Stimulated activated CD4-positive, alpha-beta T cell treated with anti-CD3 and anti-CD28 coated beads, Interleukin-12 subunit alpha, Interleukin-12 subunit beta, amount 100 ng/mL, for 48 hours (primary cell): ENCODE measurements at regions not wholly inside any gene's neighbourhood (a gene's known extent, or its start where the extent isn't known, plus 50 kb on each side); places are given as distances from the start of the nearest gene placed in this dataset.

Experiments used
- DNase-seq, 3 donors: peaks; one replicate each; pipeline ENCODE4 v3.0.0-alpha.2; 2020; ENCODE audit warnings: low read depth in 2 of 3, low spot score in 1 of 3

DNA sequence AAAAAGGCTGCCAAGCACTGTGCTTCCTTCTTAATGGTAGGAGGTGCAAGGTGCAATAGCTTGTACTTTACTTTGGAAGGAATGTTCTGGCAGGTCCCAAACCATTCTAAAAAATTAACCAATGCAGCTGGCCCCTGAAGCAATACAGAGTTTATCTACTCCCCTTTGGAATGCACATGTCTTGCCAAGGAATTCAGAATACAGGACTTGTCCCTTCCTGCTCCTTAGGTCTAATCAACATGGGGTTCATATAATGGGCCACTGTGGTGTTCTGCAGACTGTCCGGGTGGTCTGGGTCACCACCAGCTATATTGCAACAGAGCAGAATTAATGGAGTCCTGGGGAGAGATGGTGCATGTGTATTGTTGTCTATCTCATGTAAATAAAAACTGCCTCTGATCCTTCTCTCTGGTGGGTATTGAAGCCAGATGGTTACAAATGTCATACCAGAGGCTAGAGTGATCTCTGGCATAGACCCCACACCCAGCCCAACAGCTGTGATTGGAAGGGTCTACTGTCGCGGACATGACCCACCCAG, 112.8 kb downstream of the RIPK4 start:
- DNase-seq: no peak

DNA sequence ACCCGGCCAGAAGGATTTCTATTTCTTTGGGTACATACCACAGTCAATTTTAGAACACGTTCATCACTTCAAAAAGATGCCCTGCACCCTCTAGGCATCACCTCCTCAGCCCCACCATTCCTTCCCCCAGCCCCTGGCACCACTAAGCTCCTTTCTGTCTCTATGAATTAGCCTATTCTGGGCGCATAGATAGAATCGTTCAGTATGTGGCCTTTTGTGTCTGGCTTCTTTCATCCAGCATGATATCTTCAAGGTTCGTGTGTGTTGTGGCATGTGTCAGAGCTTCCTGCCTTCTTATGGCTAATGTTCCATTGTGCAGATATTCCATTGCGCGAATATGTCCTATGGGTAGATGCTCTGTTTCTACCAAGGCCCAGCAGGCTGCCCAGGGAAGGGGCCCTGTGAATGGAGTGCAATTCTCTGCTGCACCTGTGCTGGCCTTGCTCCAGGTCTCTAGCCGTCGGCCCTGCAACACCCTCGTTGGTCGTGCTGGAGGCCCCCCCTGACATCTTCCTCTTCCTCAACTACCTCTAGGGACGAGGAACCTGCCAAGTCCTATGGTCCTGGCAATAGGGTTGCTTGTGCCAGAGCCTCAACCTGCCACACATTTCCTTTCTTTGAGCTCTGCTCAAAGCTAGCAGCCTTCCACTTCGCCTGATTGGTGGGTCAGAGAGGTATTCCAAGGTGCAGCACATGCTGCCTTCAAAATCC, 113.5 kb downstream of the RIPK4 start:
- DNase-seq: no peak

DNA sequence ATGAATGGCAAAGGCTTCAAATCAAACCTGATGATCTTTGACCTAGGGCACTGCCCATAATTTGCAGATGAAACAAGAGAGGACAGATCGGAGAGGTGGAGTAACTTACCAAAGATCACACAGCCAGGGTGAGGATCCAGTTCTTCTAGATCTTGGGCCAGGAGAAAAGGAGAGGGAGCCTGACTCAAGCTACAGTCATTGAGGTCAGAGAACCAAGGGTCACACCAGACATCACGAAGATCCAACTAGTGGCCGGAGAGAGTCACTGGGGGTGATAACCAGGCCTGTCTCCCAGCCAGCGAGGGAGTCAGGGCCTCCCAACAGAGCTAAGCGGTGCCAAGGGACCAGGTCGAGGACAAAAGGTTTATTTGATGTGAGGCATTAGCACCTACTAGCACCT, 115.0 kb downstream of the RIPK4 start:
- no peak for DNase-seq

DNA sequence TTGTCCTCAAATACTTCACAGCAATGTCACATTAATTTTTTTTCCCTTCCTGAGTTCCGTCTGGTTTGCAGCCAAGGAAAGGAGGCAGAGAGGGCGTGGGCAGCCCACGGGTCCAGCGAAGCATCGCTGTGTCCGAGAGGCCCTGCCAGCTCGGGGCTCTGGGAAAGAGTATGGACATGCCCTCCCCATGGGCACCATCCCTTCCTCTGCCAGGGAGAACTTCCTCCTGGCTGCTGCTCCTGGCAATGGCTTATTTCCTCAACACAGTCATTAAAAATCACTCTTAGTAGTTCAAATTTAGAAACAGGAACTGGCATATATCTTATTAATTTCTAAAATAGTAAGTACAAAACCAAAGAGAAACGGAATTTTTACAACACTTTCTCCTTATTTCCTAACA, 115.4 kb downstream of the RIPK4 start:
- no peak for DNase-seq

DNA sequence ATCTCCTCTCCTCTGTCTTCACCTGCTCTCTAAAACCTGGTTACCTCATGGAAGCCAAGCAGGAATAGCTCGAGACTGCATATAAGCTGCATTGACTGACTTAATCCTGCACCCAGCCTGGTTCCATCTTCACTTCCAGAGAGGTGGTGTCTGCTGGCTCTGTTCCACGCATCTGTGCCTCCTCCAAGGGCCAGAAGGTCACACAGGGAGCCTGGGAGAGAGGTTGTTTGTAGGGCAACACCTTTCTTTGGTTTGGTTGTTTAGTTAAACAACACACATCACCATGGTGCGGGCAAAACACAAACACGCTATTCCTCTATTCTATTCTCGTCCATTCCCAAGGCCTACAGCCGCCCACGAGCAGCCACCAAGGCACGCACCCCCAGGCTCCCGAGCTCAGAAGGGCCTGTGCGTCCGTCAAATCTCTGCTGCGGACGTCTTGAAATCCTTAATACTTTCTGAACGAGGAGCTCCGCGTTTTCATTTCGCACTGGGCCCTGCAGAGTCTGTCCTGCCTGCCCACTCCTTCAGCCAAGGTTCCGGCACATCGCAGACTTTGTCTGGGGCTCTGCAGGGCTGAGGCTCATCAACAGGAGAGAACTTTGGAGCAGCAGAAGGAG, 116.2 kb downstream of the RIPK4 start:
- no peak for DNase-seq

DNA sequence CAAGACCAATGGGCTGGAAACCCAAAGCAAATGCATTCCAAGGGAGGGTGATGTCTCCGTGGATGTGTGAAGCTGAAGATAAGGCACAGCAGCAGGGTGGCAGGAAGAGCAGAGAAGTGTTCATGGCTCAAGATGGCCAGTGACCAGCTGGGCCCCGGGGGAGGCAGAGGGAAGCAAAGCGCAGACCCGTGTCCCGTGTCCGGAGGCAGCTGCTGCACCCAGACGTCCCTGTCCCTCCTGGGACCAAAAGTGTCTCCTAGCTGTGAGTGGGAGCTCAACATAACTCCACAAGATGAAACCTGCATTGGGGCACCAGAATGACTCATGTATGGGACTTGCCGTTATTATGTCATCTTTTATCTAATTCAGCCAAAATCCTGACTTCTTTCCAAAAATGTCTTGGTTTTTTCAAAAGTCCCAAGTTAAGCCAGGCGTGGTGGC, 118.2 kb downstream of the RIPK4 start:
- no peak for DNase-seq

DNA sequence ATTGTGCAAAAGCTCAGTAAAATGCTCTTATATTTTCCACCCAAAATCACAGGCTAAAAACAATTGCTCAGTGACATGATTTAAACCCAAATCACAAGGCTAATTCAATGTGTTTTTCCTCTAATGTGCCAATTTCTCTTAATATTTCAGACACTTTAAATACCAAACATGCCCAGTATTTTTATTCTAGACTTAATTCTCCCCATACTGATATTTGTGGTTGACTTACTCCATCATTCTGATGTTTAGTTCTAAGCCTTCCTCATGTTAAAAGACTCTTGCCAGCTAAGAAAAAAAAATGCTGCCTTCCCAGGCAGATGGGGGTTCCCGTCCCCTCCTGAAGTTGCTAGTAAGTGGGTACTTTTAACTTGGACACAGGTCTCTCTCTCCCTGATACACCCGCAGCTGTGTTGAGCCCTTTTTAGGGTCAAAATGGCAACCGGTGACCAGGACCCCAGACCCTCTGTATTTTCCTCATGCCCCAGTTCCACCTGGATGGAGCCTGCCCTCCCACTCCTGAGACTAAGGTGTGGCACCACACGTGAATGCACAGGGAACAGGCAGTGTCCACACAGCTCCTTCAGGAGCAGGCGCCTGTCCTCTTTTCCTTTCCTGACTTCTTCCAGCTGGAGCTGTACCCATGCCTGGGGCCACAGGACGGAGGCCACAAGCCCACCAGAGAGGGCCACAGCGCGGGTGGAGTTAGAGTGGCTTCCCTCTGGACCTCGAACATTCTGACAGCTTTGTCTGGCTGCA, 118.9 kb downstream of the RIPK4 start:
- DNase-seq: no peak

DNA sequence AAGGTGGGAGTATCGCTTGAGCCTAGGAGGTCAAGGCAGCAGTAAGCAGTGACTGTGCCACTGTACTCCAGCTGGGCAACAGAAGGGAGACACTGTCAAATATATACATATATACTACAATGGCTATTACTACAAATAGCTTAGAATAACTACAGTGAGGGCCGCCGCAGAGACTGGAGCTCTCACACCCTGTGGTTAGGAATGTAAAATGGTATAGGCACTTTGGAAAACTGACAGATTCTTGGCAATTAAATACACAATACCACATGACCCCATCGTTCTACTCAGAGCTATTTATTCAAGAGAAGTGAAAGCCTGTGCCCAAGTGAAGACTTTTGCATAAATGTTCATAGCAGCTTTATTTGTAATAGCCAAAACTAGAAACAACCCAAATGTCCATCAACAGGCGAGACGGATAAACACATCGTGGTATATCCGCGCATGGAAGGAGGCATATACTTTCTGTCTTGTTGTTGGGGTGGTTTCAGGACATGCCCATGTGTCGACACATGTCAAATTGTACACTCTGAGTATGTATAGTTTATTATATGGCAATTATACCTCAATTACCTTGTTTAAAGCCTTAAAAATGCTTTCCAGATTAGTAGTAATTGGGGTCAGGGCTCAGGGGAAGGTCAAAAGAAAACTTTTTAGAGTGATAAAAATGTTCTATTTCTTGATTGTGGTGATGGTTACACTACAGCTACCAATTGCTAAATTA, 123.4 kb downstream of the RIPK4 start:
- DNase-seq: no peak

DNA sequence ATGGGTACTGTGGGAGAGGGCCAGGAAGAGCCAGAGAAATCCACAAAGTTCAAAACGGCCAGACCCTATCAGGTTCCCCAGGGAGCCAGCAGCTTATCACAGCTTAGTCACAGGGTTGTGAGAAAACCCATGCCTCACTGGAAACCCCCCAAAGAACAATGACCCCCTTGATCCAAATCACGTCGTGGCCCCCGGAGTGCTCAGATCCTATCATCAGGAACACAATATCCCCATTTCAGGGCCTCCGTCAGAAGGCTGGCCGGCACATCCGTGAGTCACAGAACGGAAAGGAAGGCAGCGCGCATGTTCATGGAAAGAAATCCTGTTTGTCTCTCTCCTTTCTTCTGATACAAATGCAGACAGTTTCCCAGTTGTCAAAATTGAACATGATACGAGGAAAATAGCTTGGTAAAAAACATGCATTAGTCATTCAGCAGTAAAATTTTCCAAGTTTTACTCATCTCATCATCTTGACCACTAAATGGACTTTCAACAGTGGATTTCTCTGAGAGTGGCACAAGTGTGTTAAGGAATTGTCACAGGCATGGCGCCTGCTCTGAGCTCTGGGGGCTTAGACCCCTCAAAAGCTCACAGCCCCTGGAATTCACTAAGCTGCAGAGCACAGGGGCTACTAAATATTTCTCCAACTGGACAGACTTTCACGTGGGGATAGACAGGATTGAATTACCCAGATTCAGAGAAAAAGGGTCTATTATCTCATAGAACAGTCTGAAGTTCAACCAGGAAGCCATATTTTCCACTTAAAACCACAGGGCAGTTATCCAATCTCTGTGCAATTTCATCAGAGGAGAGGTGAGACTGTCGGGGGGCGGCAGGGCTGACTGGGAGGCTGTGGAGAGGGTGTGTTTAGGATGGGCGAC, 124.8 kb downstream of the RIPK4 start:
- DNase-seq: no peak

DNA sequence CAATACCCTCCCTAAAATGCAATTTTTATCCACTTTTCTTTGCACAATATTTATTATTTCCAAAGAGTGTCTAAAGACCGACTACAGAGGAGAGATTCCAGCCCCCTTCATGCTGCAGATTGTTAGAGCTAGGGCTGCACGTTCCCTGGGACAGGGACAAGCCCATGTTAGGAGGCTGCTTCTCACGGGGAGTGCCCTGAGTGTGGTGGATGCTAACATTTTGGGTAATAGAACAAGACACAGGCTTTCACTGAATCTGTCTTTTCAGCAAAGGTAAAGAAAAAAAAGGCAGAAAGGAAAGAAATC, 125.4 kb downstream of the RIPK4 start:
- no peak for DNase-seq

DNA sequence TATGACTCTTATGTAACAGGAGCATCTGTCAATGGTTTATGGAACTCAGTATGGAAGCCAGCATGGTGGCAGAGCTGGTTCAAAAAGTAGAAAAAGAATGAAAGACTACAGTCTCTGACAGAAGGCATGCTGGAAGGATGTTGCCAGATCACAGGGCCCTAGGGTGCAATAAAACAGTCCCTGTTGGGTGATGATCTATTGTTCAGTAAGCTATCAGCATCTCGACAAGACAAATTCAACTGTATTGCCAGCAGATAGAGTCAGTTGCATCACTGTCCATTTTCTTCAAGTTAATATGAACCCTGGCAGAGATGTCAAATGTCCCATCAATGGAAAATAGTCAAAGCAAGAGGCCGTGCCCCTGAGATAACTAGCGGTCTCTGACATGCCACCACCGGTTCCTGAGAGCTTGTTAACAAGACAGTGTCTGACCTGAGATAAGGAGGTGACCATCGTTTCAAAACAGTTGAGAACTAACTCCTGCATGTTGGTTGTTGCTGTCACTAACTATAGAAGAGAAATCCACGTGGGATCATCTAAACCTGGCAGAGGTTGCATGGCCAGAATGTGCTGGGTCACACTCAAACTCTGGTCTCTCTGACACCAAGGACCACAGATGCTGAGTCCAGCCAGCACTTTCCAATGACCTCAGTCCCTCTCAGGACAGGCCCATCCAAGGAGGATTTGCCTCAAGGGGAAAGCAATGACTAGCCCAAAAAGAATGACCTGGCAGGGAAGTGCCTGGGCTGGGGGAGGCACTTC, 125.9 kb downstream of the RIPK4 start:
- no peak for DNase-seq

DNA sequence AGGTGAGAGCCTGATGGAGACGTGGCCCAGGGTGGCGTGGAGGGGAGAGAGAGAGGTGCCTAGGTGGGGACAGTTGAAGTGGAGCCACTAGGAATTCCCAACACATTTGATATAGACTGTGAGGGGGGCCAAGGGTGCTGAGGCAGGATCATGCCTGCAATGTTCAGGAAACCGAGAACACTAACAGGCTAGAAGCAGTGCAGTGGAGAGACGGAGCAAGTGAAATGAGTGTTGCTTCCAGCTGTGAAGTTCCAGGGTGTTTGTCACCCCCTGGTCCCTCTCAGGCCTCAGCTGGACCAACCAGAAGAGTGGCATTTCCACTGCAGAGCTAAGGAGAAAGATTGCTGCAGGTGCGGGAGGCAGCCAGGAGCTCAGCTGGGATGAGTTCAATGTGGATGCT, 127.1 kb downstream of the RIPK4 start:
- no peak for DNase-seq

DNA sequence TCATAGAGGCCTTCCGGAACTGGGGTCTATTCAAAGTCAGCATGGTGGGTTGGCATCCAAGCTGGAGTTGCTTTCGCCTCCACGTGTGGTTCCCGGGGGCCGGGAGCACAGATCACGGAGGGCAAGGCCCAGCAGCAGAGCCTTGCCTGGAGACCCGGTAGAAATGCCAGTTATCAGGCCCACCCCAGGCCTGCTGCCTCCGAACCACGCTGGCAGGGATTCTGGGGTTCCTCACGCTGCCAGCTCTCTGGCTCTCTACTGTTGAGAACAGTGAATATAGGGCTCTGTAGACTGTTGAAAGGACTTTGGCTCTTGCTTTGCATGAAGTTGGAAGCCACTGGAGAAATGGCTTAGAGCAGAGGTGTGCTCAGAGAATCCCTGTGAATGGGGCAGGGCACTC, 127.5 kb downstream of the RIPK4 start:
- DNase-seq: no peak

DNA sequence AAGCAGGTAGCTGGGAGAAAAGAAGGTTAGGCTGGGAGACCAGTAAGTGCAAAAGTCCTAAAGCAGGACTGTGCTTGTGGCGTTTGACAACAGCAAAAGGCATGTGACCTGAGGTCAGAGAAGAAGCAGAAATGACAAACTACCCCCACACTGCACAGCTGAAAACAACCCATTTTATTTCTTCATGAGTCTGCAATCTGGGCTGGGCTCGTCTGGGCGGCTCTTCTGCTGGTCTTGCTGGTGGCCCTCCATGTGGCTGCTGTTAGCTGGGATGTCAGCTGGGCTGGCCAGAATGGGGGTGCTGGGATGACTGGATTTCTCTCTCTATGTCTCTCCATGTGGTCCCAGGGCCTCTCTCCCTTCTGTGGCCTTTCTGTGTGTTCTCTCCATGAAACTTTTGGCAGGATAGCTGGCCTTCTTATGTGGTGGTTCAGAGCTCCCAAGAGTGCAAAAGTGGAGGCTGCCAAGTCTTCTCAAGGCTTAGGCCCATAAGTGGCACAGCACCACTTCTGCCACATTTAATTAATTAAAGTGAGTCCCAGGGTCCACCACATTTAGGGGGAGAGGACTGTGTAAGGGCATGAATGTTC, 128.6 kb downstream of the RIPK4 start:
- DNase-seq: no peak

DNA sequence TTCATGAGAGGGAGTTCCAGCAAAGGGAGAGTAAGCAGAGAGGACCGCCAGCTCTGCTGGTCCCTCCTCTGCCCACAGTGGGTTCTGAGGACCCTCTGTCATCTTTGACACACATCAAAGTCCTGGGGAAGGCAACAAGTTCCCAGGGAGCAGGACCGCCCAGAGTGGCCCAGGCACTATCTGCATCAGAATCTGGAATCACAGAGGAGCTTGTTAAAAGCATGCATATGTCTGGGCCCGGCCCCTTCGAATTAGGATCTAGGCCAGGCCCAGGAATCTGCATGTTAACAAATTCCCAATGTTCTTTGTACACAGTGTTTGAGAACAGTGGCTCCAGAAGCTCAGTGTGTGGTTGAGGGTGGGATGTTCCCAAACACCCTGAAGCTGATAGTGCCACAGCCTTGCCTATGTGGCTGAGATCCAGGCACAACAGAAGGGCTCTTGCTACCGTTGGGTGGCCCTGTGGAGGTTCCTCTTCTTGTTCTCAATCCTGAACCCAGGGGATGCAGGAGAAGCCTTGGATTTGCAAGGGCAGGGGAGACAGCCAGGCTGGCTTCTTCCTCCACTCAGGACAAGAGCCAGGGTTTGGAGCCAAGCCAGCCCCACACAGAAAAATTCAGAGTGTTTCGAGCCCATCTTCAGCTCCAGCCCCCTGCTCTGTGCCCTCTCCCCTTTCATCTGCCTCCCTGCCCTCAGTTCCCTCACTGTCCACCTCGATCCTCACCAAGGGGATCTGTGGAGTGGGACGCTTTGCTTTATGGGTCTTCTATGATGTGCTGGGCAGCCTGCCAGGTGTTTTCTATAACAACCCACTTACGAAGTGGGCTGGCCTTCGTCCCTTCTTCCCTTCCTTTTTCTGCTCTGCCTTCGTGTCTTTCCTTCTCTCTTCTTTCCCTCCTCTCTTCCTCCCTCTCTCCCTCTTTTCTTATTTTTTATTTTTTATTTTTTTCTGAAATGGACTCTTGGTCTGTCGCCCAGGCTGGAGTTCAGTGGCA, 129.0 kb upstream of the TMPRSS2 start:
- DNase-seq: no peak

DNA sequence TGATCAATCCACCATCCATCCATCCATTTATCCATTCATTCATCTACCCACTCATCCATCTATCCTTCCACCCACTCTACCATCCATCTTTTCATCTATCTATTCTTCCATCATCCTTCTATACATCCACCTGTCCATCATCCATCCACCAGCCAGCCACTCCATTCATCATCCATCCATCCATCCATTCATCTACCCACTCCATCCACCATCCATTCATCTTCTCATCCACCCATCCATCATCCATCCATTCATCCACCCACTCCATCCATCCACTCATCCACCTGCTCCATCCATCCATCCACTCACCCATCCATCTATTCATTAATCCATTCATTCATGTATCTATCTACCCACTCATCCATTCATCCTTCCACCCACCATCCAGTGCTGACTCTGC, 127.9 kb upstream of the TMPRSS2 start:
- no peak for DNase-seq

DNA sequence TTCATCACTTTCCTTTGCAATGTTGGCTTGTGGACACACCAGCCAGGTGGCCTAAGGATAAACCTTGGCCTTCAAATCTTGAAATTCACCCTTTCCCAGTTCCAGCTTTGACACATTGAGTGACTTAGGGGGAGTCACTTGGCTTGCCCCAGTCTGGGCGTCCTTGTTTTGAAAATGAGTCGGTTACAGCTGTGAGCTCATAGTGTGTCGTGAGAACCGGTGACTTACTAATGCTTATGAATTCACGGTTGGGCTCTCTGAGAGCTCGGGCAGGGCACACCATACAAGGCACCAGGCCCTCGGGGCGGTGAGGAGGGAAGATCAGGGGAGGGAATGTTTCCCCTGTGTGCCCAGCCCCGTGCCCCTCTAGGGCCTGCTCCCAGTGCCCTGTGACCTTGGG, 126.9 kb upstream of the TMPRSS2 start:
- DNase-seq: no peak

DNA sequence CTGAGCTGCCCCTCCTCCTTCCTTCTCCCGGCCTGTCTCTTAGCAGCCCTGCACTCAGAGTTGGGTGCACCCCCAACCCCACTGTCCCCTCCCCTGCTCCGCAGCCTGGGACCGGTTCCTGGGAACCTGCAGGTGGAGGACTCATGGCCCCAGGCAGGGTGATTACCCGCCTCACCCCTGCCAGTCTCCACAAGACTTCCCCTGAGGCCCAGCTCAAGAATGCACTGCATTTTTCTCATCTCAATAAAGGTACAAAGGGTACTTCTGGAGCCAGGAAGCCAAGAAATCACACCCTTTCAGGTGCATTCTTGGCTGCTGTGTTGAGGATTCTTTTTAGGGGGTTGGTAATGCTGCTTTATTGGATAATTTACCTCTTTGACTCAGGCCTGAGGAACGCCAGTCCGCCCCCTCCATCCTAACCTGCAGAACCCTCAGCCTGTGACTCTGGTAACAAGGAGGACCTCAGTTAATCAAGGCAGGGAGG, 126.3 kb upstream of the TMPRSS2 start:
- no peak for DNase-seq
